IMR-90 (cell line): ENCODE measurements at regions not wholly inside any gene's neighbourhood (a gene's known extent, or its start where the extent isn't known, plus 50 kb on each side); places are given as distances from the start of the nearest gene placed in this dataset.
"Not testable (repeated sequence)": the region's sequence is repeated elsewhere in the genome, so short reads cannot be mapped to it uniquely, and the experiment has no call there.

Source experiments
- BHLHE40 ChIP-seq: fragments of 150-350 bp; IDR thresholded peaks from 2 replicates; pipeline ENCODE4 v1.6.1; 2016; ENCODE audit warnings: mild to moderate bottlenecking, low read depth, low read length
- MAFK ChIP-seq: IDR thresholded peaks from 2 replicates; pipeline ENCODE4 v1.6.1; 2012; ENCODE audit warnings: low read depth, low read length, improper control_type of control experiment

GRCh38 chr5:25083261-25083660 is 438.5 kb upstream of the CDH10 start:
- not testable (repeated sequence) for TF ChIP-seq BHLHE40, MAFK
